Omental fat pad (tissue), 3 donors: ENCODE measurements at regions not wholly inside any gene's neighbourhood (a gene's known extent, or its start where the extent isn't known, plus 50 kb on each side); places are given as distances from the start of the nearest gene placed in this dataset.

Experiments used
- ATAC-seq: fragments of 150-250 bp; one replicate; pipeline ENCODE4 v1.9.1; 2016; ENCODE audit warnings: mild to moderate bottlenecking, moderate library complexity; ENCODE audit not compliant: low FRiP score
- DNase-seq: peaks from one replicate; pipeline ENCODE4 v3.0.0-alpha.2; 2019; ENCODE audit warnings: low spot score
- TF ChIP-seq, protein P1 (sequence below), 3 donors: fragments of 450-650 bp; IDR thresholded peaks; one replicate each; pipeline ENCODE4 v1.5.1; 2016 to 2017; ENCODE audit warnings: antibody characterized with exemption in 3 of 3, mild to moderate bottlenecking in 3 of 3, moderate library complexity in 2 of 3

GRCh38 chr7:46613116-46613515 is 692.0 kb upstream of the IGFBP3 start:
- DNase-seq (no peak), ATAC-seq (no peak)
- TF ChIP-seq, protein P1, sequence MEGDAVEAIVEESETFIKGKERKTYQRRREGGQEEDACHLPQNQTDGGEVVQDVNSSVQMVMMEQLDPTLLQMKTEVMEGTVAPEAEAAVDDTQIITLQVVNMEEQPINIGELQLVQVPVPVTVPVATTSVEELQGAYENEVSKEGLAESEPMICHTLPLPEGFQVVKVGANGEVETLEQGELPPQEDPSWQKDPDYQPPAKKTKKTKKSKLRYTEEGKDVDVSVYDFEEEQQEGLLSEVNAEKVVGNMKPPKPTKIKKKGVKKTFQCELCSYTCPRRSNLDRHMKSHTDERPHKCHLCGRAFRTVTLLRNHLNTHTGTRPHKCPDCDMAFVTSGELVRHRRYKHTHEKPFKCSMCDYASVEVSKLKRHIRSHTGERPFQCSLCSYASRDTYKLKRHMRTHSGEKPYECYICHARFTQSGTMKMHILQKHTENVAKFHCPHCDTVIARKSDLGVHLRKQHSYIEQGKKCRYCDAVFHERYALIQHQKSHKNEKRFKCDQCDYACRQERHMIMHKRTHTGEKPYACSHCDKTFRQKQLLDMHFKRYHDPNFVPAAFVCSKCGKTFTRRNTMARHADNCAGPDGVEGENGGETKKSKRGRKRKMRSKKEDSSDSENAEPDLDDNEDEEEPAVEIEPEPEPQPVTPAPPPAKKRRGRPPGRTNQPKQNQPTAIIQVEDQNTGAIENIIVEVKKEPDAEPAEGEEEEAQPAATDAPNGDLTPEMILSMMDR (IDR thresholded peaks at IDR 0.05): no peak

DNA sequence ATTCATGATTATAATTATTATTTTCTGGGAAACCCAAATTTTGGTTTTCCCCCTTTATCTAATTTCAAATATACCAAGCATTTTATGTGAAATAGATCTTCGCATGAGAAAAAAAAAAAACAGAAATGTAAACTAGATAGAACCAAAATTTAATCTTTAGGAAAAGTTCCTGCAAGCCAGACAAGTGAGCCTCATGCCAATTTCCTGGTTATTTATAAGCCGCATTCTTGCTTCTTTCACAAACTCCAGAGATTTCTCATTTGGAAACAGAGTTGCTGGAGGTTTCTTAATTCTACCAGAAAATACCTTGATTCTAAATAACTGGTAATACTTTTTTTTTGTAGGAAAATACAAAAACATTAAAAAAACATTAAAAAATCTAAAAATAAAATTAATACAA is 690.4 kb upstream of the IGFBP3 start:
- TF ChIP-seq, protein P1 (IDR thresholded peaks at IDR 0.05): no peak
- DNase-seq (no peak), ATAC-seq (no peak)

- peak; percentile 56 for ATAC-seq
- DNase-seq: no peak
- TF ChIP-seq, protein P1 (IDR thresholded peaks at IDR 0.05): no peak
Measured at GRCh38 chr7:46610746-46611145, 689.7 kb upstream of the IGFBP3 start.

DNA sequence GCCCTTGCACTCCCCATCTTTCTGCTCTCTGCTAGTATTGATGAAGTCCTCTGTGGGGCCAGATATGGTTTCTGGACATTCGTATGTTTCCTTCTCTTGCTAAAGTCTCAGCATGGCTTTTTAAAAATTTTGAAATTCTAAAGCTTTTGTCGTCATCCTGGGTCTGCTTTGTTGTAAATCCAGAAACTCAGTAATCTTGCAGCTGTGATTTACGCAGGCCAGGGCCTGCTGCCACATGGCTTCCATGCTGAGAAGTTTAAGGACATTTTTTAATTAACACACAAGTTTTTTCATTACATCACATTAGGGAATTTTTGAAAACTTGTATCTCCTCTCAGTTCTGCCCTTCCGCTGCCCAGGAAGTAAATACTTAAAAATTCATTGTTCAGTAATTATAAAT is 686.1 kb upstream of the IGFBP3 start:
- ATAC-seq: no peak
- no peak for DNase-seq
- TF ChIP-seq, protein P1 (IDR thresholded peaks at IDR 0.05): no peak

DNA sequence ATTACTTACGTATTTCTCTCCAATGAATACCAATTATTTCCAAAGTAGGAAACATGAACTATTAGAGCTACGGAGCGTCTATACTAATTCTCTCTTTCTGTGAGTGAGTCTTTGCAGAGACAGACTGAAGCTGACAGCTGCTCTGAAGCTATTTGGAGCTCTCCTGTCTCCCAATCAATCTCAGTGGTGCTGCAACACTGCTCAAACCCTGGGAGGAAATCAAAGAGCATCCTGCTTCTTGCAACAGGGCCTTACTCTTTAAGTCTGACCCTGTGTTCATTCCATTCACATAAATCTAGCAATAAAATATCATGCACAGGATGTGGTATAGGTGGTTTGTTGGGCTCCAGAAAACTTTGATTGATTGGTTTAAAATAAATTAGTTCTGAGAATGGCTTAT is 685.7 kb upstream of the IGFBP3 start:
- no peak for DNase-seq
- ATAC-seq: no peak
- TF ChIP-seq, protein P1 (IDR thresholded peaks at IDR 0.05): no peak

DNA sequence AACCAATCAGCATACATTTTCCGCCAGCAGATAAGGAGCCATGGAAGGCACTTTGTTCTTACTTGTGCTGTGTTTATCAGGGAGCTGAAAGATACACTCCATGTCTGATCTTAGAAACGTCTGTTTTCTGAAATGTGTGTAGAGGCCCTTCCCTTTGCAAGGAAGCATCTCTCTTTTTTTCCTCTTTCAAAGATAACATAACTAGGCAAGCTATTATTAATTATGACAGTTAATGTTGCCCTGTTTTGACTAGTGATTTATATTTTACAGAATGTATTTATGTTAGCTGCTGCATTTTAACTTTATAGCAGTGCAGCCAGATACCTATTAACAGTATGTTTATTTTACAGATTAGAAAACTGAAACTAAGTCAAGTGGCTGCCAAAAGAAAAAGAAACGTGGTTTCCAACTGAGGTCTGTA is 683.2 kb upstream of the IGFBP3 start:
- ATAC-seq: no peak
- TF ChIP-seq, protein P1 (IDR thresholded peaks at IDR 0.05): no peak
- DNase-seq: no peak

GRCh38 chr7:46603780-46604179 is 682.7 kb upstream of the IGFBP3 start:
- TF ChIP-seq, protein P1 (IDR thresholded peaks at IDR 0.05): no peak
- DNase-seq: no peak
- peak; percentile 63 for ATAC-seq
